Stomach (tissue), 4 donors: ENCODE measurements at regions not wholly inside any gene's neighbourhood (a gene's known extent, or its start where the extent isn't known, plus 50 kb on each side); places are given as distances from the start of the nearest gene placed in this dataset.

Experiments used
- EP300 ChIP-seq: sonication (generic); formaldehyde crosslinking; IDR thresholded peaks from one replicate; pipeline ENCODE4 v1.6.1; 2017; ENCODE audit warnings: antibody characterized with exemption
- TF ChIP-seq, protein P1 (sequence below), 7 experiments: fragments of 450-650 bp in 4 of 7; fragments of 200-600 bp in 3 of 7; sonication (generic) in 3 of 7; IDR thresholded peaks; one replicate each; pipeline ENCODE4 v1.5.1; 2016 to 2019; ENCODE audit warnings: antibody characterized with exemption in 7 of 7, control low read depth in 2 of 7, mild to moderate bottlenecking in 1 of 7

DNA sequence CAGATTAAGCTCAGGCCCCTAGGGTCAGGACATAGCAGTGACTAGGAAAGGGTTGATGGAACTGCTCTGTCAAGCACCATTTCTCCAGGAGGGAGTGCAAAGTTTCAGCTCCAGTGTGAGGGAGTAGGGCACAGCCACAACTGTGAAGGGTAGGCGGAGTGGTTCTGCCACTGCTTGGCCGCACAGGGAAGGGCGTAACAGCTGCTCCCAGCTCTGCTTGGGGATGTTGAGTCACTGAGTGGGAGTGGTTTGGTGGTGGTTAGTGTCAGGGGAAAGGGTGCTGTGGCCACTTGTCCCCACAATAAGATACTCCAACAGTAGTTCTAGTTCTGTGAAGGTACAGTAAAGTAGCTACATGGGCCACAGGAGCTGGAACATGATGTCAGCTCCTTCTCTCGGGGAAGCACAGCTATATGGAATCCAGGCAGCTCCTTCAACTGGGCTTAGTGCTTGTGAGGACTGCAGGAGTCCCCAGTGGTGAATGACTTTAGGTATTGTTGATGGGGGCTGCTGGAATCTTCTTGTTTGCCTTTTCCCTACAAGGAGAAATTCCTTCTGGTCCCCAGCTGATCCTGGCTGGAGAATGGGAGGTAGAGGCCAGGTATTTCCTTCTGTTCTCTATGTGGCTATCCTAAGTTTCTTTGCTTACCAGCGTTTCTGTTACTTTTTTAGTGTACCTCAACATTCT is 314.5 kb downstream of the SPATA31D1 start:
- TF ChIP-seq, protein P1, sequence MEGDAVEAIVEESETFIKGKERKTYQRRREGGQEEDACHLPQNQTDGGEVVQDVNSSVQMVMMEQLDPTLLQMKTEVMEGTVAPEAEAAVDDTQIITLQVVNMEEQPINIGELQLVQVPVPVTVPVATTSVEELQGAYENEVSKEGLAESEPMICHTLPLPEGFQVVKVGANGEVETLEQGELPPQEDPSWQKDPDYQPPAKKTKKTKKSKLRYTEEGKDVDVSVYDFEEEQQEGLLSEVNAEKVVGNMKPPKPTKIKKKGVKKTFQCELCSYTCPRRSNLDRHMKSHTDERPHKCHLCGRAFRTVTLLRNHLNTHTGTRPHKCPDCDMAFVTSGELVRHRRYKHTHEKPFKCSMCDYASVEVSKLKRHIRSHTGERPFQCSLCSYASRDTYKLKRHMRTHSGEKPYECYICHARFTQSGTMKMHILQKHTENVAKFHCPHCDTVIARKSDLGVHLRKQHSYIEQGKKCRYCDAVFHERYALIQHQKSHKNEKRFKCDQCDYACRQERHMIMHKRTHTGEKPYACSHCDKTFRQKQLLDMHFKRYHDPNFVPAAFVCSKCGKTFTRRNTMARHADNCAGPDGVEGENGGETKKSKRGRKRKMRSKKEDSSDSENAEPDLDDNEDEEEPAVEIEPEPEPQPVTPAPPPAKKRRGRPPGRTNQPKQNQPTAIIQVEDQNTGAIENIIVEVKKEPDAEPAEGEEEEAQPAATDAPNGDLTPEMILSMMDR (IDR thresholded peaks at IDR 0.05) = no peak
- TF ChIP-seq EP300 = no peak
